ENCODE measurements at regions not wholly inside any gene's neighbourhood (a gene's known extent, or its start where the extent isn't known, plus 50 kb on each side); places are given as distances from the start of the nearest gene placed in this dataset.

DNA sequence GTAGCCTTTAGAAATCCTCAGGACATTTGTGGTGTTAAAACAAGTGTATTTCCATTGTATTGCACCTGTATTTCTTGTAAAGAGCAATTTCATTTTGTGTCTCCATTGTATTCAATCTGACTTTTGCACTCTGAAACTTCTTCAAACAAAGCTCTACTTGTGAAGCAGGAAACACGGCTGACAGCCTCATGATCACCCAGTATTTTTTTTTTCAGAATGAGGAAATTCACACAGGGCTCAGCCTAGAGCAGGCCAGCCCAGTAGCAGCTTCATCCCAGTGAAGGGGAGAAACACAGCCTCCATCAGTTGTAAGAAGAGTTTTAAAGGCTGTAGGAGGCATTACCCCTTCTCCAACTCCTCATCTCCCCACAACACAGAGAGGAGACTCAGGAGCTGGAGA is 175.9 kb upstream of the KLHL29 start:
- DNase-seq (ENCODE audit: low read depth), result no peak
- TF ChIP-seq, protein P1, sequence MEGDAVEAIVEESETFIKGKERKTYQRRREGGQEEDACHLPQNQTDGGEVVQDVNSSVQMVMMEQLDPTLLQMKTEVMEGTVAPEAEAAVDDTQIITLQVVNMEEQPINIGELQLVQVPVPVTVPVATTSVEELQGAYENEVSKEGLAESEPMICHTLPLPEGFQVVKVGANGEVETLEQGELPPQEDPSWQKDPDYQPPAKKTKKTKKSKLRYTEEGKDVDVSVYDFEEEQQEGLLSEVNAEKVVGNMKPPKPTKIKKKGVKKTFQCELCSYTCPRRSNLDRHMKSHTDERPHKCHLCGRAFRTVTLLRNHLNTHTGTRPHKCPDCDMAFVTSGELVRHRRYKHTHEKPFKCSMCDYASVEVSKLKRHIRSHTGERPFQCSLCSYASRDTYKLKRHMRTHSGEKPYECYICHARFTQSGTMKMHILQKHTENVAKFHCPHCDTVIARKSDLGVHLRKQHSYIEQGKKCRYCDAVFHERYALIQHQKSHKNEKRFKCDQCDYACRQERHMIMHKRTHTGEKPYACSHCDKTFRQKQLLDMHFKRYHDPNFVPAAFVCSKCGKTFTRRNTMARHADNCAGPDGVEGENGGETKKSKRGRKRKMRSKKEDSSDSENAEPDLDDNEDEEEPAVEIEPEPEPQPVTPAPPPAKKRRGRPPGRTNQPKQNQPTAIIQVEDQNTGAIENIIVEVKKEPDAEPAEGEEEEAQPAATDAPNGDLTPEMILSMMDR (IDR thresholded peaks at IDR 0.05; ENCODE audit: insufficient read depth, low read length, poor library complexity, severe bottlenecking), result no peak
- Histone ChIP-seq H3K4me3 (ENCODE audit: low read depth, low read length) (no peak overlapping the region), H3K27me3 (ENCODE audit: control insufficient read depth, insufficient read depth, low read length) (no peaks in the 10 kb centered on the region), H3K36me3 (ENCODE audit: control insufficient read depth, insufficient read depth, low read length) (no peaks in the 10 kb centered on the region)

DNA sequence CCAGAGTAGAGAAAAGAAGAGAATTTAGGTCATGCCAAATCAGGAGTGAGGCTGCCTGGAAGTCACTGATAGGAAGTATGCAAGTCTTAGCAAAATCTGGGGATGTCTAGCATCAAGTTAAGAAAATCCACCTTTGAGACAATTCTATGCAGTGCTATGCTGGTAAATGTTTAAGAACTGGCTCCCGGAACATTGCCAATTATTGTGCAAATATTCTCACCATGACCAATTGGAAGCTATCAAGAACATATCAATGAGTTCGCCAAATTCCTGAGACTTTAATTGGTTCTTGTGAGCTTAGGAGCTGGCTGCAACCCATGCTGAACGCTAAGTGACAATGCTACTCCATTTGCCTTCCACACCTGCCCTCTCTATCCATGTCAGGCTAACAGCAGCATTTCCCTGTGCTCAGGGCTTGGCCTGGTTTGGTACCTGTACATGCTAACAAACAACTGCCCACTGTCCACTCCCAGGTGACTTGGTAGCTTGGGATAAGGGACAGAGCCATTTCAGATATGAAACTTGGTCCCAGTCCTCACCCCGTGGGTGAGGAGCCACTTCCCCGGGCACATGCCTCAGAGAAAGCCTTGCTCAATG is 172.9 kb upstream of the KLHL29 start:
- TF ChIP-seq, protein P1 (IDR thresholded peaks at IDR 0.05; ENCODE audit: insufficient read depth, low read length, poor library complexity, severe bottlenecking), result no peak
- Histone ChIP-seq H3K4me3 (ENCODE audit: low read depth, low read length) (no peak overlapping the region), H3K36me3 (ENCODE audit: control insufficient read depth, insufficient read depth, low read length) (no peaks in the 10 kb centered on the region), H3K27me3 (ENCODE audit: control insufficient read depth, insufficient read depth, low read length) (no peaks in the 10 kb centered on the region)
- no peak for DNase-seq (ENCODE audit: low read depth)

DNA sequence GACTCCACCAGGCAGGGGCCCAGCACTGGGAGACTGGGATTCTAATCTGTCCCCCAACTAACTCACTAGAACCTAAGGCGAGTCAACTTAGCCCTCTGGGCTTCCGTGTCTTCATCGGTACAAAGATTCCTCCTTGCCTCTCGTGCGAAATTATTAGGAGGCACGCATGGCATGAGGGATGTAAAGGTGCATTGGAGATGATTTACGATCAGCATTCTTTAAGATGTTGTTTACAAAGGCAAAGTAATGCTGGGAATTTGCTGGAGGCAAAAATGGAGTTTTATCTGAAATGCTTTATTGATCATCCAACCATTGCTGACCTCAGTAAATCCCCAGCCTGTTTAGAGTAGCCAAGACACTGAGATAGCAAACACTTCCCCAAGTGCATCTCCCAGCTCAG is 171.8 kb upstream of the KLHL29 start:
- Histone ChIP-seq H3K36me3 (ENCODE audit: control insufficient read depth, insufficient read depth, low read length) (no peaks in the 10 kb centered on the region), H3K27me3 (ENCODE audit: control insufficient read depth, insufficient read depth, low read length) (no peaks in the 10 kb centered on the region), H3K4me3 (ENCODE audit: low read depth, low read length) (no peak overlapping the region)
- DNase-seq (ENCODE audit: low read depth), result no peak
- TF ChIP-seq, protein P1 (IDR thresholded peaks at IDR 0.05; ENCODE audit: insufficient read depth, low read length, poor library complexity, severe bottlenecking), result no peak

DNA sequence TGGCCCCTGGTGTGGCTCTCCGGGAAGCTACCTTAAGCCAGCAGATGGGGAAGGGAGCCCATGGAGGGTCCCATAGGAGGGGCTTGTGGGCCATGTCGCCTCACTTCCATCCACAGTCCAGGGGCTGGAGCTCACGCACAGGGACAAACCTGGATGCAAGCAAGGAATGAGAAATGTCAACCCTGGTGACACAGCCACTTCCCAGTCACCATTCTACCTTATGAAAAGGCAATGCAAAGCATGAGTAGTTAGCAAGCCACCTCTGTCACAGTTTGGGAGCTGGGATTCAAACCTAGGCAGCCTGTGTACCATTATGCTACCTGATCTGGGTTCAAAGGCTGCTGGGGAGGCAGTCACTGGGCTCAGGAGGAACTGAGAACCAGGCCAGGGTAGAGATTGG is 170.0 kb upstream of the KLHL29 start:
- no peak for DNase-seq (ENCODE audit: low read depth)
- no peaks in the 10 kb centered on the region for H3K27me3 ChIP-seq (ENCODE audit: control insufficient read depth, insufficient read depth, low read length)
- no peak overlapping the region for H3K4me3 ChIP-seq (ENCODE audit: low read depth, low read length)
- TF ChIP-seq, protein P1 (IDR thresholded peaks at IDR 0.05; ENCODE audit: insufficient read depth, low read length, poor library complexity, severe bottlenecking), result no peak
- no peaks in the 10 kb centered on the region for H3K36me3 ChIP-seq (ENCODE audit: control insufficient read depth, insufficient read depth, low read length)

DNA sequence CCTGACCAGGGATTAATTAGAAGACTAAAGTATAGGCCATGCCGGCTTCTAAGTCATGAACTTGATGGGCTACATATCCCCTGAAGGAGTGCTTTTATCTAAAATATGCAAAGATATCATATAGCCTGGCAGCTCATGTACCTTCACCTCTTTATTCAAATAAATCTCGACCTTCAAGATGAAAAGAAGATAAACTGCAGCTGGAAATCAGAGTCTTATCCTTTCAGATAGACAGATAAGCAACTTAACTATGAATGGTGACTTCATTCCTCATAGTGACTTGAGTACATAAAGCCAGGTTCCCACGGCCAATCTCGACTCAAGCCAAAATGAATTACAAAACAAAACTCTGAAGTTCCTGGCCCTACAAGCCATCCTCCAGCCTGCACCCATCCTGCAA is 165.3 kb upstream of the KLHL29 start:
- TF ChIP-seq, protein P1 (IDR thresholded peaks at IDR 0.05; ENCODE audit: insufficient read depth, low read length, poor library complexity, severe bottlenecking), result no peak
- H3K36me3 ChIP-seq (ENCODE audit: control insufficient read depth, insufficient read depth, low read length), result no peaks in the 10 kb centered on the region
- no peak overlapping the region for H3K4me3 ChIP-seq (ENCODE audit: low read depth, low read length)
- H3K27me3 ChIP-seq (ENCODE audit: control insufficient read depth, insufficient read depth, low read length), result peaks cover 2% of the 10 kb centered on the region
- DNase-seq (ENCODE audit: low read depth), result no peak

DNA sequence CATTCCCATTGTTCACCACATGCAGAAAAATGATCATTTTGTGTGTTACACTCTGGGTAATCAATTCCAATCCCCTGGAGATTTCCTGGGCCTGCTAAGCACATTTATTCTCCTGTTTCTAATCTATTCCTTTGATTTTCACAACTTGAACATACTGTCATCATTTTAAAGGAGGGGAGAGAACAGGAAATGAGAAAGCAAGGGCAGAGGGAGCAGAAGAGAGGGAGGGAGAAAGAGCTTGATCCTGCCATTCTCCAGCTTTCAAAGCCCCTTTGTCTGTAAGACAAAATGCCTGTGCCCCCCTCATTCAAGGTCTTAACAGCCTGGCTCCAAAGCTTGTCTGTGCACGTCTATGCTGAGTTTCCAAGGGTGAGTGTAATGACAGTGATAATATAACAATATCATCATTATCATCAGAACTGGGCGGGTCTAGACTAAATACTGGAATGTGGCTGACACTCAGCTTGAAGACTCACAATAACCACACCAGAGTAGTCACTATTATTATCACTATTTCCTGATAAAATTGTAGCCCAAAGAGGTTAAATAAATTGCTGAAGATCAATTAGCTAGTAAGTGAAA is 164.4 kb upstream of the KLHL29 start:
- Histone ChIP-seq H3K36me3 (ENCODE audit: control insufficient read depth, insufficient read depth, low read length) (no peaks in the 10 kb centered on the region), H3K4me3 (ENCODE audit: low read depth, low read length) (no peak overlapping the region), H3K27me3 (ENCODE audit: control insufficient read depth, insufficient read depth, low read length) (peaks cover 2% of the 10 kb centered on the region)
- no peak for DNase-seq (ENCODE audit: low read depth)
- TF ChIP-seq, protein P1 (IDR thresholded peaks at IDR 0.05; ENCODE audit: insufficient read depth, low read length, poor library complexity, severe bottlenecking), result no peak

Measured in kidney epithelial cell (primary cell).